Neutrophil (primary cell): ENCODE measurements at regions not wholly inside any gene's neighbourhood (a gene's known extent, or its start where the extent isn't known, plus 50 kb on each side); places are given as distances from the start of the nearest gene placed in this dataset.

Source experiments
- H3K27ac ChIP-seq: fragments of 200-600 bp; sonication (generic); 2 replicates; pipeline ENCODE4 v1.5.1; 2016; ENCODE audit warnings: mild to moderate bottlenecking, moderate library complexity
- H3K27me3 ChIP-seq: fragments of 200-600 bp; sonication (generic); 2 replicates; pipeline ENCODE4 v1.6.0; 2016; ENCODE audit warnings: mild to moderate bottlenecking
- H3K36me3 ChIP-seq: fragments of 200-600 bp; sonication (generic); 2 replicates; pipeline ENCODE4 v1.5.1; 2017
- H3K4me1 ChIP-seq, 2 experiments: fragments of 200-600 bp in 1 of 2; sonication (generic) in 1 of 2; 1 replicate in 1 of 2; 2 replicates in 1 of 2; pipeline versions ENCODE4 v1.5.1 to v1.6.1; 2013 to 2016; ENCODE audit warnings: low read depth in 1 of 2, low read length in 1 of 2, mild to moderate bottlenecking in 1 of 2, moderate library complexity in 1 of 2; ENCODE audit not compliant: control insufficient read depth in 1 of 2, insufficient read depth in 1 of 2
- H3K4me3 ChIP-seq, 2 experiments: fragments of 200-600 bp in 1 of 2; sonication (generic) in 1 of 2; 1 replicate in 1 of 2; 2 replicates in 1 of 2; pipeline ENCODE4 v1.5.1; 2013 to 2016; ENCODE audit warnings: low read depth in 1 of 2, low read length in 1 of 2, mild to moderate bottlenecking in 1 of 2, moderate library complexity in 1 of 2
- H3K9me3 ChIP-seq: fragments of 200-600 bp; sonication (generic); 2 replicates; pipeline ENCODE4 v1.5.1; 2016
- TF ChIP-seq, protein P1 (sequence below): fragments of 200-600 bp; sonication (generic); IDR thresholded peaks from 2 replicates; pipeline ENCODE4 v1.5.1; 2016; ENCODE audit warnings: antibody characterized with exemption

DNA sequence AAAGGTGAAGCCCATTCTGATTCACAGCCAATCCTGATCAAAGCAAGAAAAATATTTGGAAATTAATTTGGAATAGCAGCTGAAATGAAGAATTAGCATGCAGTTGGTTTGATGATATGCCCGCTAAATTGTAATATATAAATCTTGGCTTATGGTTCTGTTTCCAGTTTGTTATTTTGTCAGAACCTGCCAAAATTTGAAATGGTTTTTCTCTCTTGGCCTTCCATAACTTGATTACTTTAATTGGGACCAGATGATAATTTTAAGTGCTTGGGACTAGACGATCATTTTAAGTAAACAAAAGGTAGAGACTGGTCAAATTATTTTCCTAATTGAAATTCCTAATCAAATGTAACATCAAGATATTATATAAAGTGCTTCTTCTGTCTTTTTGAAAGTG lies 842.4 kb downstream of the TBL1XR1 start:
- Histone ChIP-seq H3K36me3 (no peaks in the 10 kb centered on the region), H3K27me3 (no peaks in the 10 kb centered on the region), H3K9me3 (no peaks in the 10 kb centered on the region), H3K27ac (no peak overlapping the region), H3K4me1 (no peaks in the 10 kb centered on the region), H3K4me3 (no peak overlapping the region)
- TF ChIP-seq, protein P1, sequence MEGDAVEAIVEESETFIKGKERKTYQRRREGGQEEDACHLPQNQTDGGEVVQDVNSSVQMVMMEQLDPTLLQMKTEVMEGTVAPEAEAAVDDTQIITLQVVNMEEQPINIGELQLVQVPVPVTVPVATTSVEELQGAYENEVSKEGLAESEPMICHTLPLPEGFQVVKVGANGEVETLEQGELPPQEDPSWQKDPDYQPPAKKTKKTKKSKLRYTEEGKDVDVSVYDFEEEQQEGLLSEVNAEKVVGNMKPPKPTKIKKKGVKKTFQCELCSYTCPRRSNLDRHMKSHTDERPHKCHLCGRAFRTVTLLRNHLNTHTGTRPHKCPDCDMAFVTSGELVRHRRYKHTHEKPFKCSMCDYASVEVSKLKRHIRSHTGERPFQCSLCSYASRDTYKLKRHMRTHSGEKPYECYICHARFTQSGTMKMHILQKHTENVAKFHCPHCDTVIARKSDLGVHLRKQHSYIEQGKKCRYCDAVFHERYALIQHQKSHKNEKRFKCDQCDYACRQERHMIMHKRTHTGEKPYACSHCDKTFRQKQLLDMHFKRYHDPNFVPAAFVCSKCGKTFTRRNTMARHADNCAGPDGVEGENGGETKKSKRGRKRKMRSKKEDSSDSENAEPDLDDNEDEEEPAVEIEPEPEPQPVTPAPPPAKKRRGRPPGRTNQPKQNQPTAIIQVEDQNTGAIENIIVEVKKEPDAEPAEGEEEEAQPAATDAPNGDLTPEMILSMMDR = no peak

DNA sequence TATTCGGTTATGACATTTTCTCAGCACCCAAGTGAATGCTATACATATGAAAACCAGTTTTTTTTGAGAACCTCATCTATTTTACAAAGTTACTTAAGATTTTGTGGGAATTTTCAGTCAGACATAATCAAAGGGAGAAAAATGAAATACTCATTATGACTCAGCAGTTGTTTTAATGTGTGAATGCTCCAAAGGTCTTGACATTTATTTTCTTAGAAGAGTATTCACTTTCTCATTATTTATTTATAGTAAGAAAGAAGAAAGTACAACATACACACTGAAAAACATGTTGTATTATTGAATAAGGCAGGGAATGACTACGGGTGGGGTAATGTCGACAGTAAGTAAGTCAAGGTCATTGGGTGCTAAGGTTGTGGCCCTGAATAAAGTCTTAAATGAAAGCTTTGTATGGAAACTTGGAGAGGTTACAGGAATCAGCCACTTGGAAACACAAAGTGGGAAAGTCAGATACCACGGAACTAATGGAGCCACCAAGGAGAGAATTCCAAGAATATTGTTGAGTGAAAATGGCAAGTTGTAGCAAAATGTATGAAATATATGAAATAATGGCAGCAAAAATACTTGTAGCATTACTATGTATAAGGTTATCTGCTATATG lies 844.5 kb downstream of the TBL1XR1 start:
- no peak overlapping the region for H3K27ac ChIP-seq
- no peaks in the 10 kb centered on the region for H3K4me1 ChIP-seq

DNA sequence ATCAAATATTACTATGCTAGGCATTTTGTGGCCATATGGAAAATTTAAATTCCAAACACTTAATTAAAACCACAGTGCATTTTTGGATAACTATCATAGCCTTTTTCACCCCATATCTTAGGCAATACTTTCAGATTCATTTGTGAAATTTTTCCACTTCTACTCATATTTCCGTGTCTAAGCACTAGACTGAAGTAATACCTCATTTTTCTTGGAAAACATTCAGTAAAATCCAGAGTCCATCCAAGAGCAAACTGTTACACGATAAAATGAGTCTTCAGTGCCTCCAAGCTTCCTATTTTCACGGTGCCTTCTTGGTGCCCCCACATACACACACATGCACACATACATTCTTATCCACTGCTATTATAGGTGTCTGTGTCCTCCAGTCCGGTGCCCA lies 845.9 kb downstream of the TBL1XR1 start:
- TF ChIP-seq, protein P1 = no peak
- Histone ChIP-seq H3K27me3 (no peaks in the 10 kb centered on the region), H3K4me1 (no peaks in the 10 kb centered on the region), H3K4me3 (no peak overlapping the region), H3K36me3 (no peaks in the 10 kb centered on the region), H3K9me3 (no peaks in the 10 kb centered on the region), H3K27ac (no peak overlapping the region)

More for the DNA sequence above, 844.5 kb downstream of the TBL1XR1 start:
- Histone ChIP-seq H3K36me3 (no peaks in the 10 kb centered on the region), H3K4me3 (no peak overlapping the region), H3K27me3 (no peaks in the 10 kb centered on the region), H3K9me3 (no peaks in the 10 kb centered on the region)
- TF ChIP-seq, protein P1 = no peak

DNA sequence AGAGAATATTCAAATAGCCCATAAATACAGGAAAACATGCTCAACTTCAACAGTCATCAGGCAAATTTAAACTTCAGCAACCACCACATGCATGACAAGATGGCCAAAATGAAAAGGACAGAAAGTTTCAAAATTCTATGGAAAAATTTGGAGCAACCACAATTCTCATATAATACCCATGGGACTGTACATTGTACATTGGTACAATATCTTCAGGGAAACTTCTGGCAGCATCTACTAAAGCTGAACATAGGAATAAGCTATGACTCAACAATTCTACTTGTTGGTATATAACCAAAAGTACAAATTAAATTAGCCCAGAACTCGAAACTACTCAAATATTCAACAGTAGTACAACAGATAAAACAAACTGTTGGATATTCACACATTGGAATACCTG lies 847.6 kb downstream of the TBL1XR1 start:
- no peak overlapping the region for H3K4me3 ChIP-seq
- H3K27ac ChIP-seq = no peak overlapping the region
- H3K36me3 ChIP-seq = no peaks in the 10 kb centered on the region
- TF ChIP-seq, protein P1 = no peak
- H3K9me3 ChIP-seq = no peaks in the 10 kb centered on the region
- no peaks in the 10 kb centered on the region for H3K4me1 ChIP-seq
- H3K27me3 ChIP-seq = no peaks in the 10 kb centered on the region

DNA sequence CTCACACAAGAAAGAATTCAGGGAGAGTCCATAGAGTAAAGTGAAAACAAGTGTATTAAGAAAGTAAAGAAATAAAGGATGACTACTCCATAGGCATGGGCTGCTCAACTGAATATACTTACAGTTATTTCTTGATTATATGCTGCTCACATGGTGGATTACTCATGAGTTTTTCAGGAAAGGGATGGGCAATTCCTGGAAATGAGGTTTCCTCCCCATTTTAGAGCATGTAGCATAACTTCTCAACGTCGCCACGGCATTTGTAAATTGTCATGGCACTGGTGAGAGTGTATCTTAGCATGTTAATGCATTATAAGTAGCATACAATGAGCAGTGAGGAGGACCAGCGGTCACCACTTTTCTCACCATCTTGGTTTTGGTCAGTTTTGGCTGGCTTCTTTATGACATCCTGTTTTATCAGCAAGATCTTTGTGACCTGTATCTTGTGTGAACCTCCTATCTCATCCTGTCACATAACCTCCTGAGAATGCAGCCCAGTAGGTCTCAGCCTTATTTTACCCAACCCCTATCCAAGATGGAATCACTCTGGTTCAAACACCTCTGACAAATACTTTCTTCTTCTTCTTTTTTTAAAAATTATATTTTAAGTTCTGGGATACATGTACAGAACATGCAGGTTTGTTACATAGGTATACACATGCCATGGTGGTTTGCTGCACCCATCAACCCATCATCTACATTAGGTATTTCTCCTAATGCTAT lies 849.7 kb downstream of the TBL1XR1 start:
- H3K27ac ChIP-seq = no peak overlapping the region
- H3K36me3 ChIP-seq = no peaks in the 10 kb centered on the region
- no peaks in the 10 kb centered on the region for H3K27me3 ChIP-seq
- H3K9me3 ChIP-seq = no peaks in the 10 kb centered on the region
- H3K4me3 ChIP-seq = no peak overlapping the region
- H3K4me1 ChIP-seq = no peaks in the 10 kb centered on the region
- TF ChIP-seq, protein P1 = no peak
